CD4-positive, alpha-beta T cell (primary cell): ENCODE measurements at regions not wholly inside any gene's neighbourhood (a gene's known extent, or its start where the extent isn't known, plus 50 kb on each side); places are given as distances from the start of the nearest gene placed in this dataset.

Experiments
- ATAC-seq: fragments of 200-7000 bp; cut with Tn5 transposase; one replicate; pipeline ENCODE4 v1.10.0; 2022; ENCODE audit warnings: mild to moderate bottlenecking; ENCODE audit not compliant: poor library complexity
- CTCF ChIA-PET: fragments of 350-600 bp; sonication (Branson Sonifier 250); formaldehyde crosslinking; loops from one replicate; lab custom pipeline; 2021; ENCODE audit warnings: antibody characterized with exemption, inconsistent platforms; lab: Charles Lee
- POLR2A ChIA-PET: fragments of 350-600 bp; sonication (Branson Sonifier 250); formaldehyde crosslinking; loops from one replicate; lab custom pipeline; 2021; ENCODE audit warnings: antibody characterized with exemption, inconsistent platforms; lab: Charles Lee
- DNase-seq, 14 experiments: peaks; one replicate each; pipeline ENCODE4 v3.0.0-alpha.2; 2013 to 2020; ENCODE audit warnings: mixed read lengths in 2 of 14
- H3K27ac ChIP-seq, 2 donors: one replicate each; pipeline versions ENCODE4 v1.5.1 to v1.7.0; 2013; ENCODE audit warnings: low read length in 2 of 2, low read depth in 1 of 2, mild to moderate bottlenecking in 1 of 2
- H3K27me3 ChIP-seq, 2 experiments: 1 replicate in 1 of 2; 2 replicates in 1 of 2; pipeline versions ENCODE4 v1.6.1 to v1.7.0; 2013; ENCODE audit warnings: low read length in 2 of 2, control low read depth in 1 of 2, mild to moderate bottlenecking in 1 of 2, moderate library complexity in 1 of 2; ENCODE audit not compliant: insufficient read depth in 2 of 2, control insufficient read depth in 1 of 2
- H3K36me3 ChIP-seq: one replicate; pipeline ENCODE4 v1.6.1; 2013; ENCODE audit warnings: low read length, control low read depth; ENCODE audit not compliant: insufficient read depth
- H3K4me1 ChIP-seq: one replicate; pipeline ENCODE4 v1.6.1; 2013; ENCODE audit warnings: low read length, control low read depth; ENCODE audit not compliant: insufficient read depth
- H3K4me3 ChIP-seq: one replicate; pipeline ENCODE4 v1.5.1; 2013; ENCODE audit warnings: mild to moderate bottlenecking, low read length, moderate library complexity
- H3K9me3 ChIP-seq, 2 experiments: 1 replicate in 1 of 2; 2 replicates in 1 of 2; pipeline versions ENCODE4 v1.6.1 to v1.7.0; 2013; ENCODE audit warnings: low read length in 2 of 2, mild to moderate bottlenecking in 2 of 2, control low read depth in 1 of 2, moderate library complexity in 1 of 2; ENCODE audit not compliant: control insufficient read depth in 1 of 2, insufficient read depth in 1 of 2
- H3K27ac Mint-ChIP-seq: one replicate; pipeline ENCODE4 v1.8.0; 2020; ENCODE audit warnings: mixed read lengths
- H3K27me3 Mint-ChIP-seq: one replicate; pipeline ENCODE4 v1.8.0; 2021; ENCODE audit warnings: mixed read lengths
- H3K36me3 Mint-ChIP-seq: one replicate; pipeline ENCODE4 v1.8.0; 2021; ENCODE audit warnings: low read depth, mixed read lengths
- H3K4me1 Mint-ChIP-seq: one replicate; pipeline ENCODE4 v1.8.0; 2021; ENCODE audit warnings: low read depth, mixed read lengths
- H3K4me3 Mint-ChIP-seq: one replicate; pipeline ENCODE4 v1.8.0; 2020; ENCODE audit warnings: mild to moderate bottlenecking, mixed read lengths
- H3K9me3 Mint-ChIP-seq: one replicate; pipeline ENCODE4 v1.8.0; 2020; ENCODE audit warnings: mixed read lengths
- intact Hi-C, 2 experiments: fragments of 100-400 bp; cut with DNase I in 1 of 2; cut with micrococcal nuclease in 1 of 2; formaldehyde crosslinking; loops; one replicate each; pipeline versions ENCODE4 v1.15.1 to v1.9.0; 2023 to 2025; cut with DNase I, micrococcal nuclease
- TF ChIP-seq, protein P1 (sequence below): fragments of 200-600 bp; IDR thresholded peaks from one replicate; pipeline ENCODE4 v1.8.0; 2022; ENCODE audit warnings: antibody characterized with exemption, mild to moderate bottlenecking

DNA sequence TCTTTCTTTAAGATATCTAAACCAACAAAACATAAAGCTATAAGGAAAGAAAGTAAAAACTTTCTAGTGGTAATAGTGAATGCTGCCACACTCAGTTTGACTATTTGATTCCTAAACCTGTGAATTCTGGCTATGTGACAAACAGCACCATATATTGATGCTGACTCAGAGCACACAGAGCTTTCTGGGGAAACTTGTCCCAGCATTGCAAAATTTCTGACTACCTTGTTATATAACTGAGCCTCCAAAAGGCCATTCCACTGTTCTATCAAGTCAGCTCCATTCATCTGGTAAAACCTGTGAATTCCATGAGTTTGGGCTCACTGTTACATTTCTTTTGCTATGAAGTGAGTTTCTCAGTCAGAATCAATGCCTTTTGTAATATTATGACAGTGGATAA, 1229.7 kb downstream of the PCDH18 start:
- TF ChIP-seq, protein P1, sequence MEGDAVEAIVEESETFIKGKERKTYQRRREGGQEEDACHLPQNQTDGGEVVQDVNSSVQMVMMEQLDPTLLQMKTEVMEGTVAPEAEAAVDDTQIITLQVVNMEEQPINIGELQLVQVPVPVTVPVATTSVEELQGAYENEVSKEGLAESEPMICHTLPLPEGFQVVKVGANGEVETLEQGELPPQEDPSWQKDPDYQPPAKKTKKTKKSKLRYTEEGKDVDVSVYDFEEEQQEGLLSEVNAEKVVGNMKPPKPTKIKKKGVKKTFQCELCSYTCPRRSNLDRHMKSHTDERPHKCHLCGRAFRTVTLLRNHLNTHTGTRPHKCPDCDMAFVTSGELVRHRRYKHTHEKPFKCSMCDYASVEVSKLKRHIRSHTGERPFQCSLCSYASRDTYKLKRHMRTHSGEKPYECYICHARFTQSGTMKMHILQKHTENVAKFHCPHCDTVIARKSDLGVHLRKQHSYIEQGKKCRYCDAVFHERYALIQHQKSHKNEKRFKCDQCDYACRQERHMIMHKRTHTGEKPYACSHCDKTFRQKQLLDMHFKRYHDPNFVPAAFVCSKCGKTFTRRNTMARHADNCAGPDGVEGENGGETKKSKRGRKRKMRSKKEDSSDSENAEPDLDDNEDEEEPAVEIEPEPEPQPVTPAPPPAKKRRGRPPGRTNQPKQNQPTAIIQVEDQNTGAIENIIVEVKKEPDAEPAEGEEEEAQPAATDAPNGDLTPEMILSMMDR, result no peak
- Mint-ChIP-seq H3K4me3 (no peak overlapping the region), H3K9me3 (peaks cover 2% of the 10 kb centered on the region), H3K27ac (no peak overlapping the region), H3K4me1 (no peaks in the 10 kb centered on the region), H3K27me3 (no peaks in the 10 kb centered on the region), H3K36me3 (no peaks in the 10 kb centered on the region)
- ATAC-seq, result no peak
- CTCF ChIA-PET, result no interaction called here
- Histone ChIP-seq H3K9me3 (peaks cover 0 to 3% of the 10 kb centered on the region in 2 experiments), H3K4me3 (no peak overlapping the region), H3K36me3 (no peaks in the 10 kb centered on the region), H3K4me1 (no peaks in the 10 kb centered on the region), H3K27me3 (no peaks in the 10 kb centered on the region), H3K27ac (no peak overlapping the region)
- intact Hi-C loops, result no loop called here
- POLR2A ChIA-PET, result no interaction called here
- DNase-seq, result no peak

- Mint-ChIP-seq H3K36me3 (no peaks in the 10 kb centered on the region), H3K4me1 (no peaks in the 10 kb centered on the region), H3K4me3 (no peak overlapping the region), H3K27ac (no peak overlapping the region), H3K27me3 (no peaks in the 10 kb centered on the region), H3K9me3 (peaks cover 2% of the 10 kb centered on the region)
- H3K27ac ChIP-seq, result no peak overlapping the region
- POLR2A ChIA-PET, result no interaction called here
- no peaks in the 10 kb centered on the region for H3K27me3 ChIP-seq
- H3K4me3 ChIP-seq, result no peak overlapping the region
- no peak for ATAC-seq
- TF ChIP-seq, protein P1, result no peak
- DNase-seq, result no peak
- H3K36me3 ChIP-seq, result no peaks in the 10 kb centered on the region
- CTCF ChIA-PET, result no interaction called here
- intact Hi-C loops, result no loop called here
- peaks cover 0 to 3% of the 10 kb centered on the region in 2 experiments for H3K9me3 ChIP-seq
- no peaks in the 10 kb centered on the region for H3K4me1 ChIP-seq
Observed at GRCh38 chr4:136301749-136302495, 1230.4 kb downstream of the PCDH18 start.

DNA sequence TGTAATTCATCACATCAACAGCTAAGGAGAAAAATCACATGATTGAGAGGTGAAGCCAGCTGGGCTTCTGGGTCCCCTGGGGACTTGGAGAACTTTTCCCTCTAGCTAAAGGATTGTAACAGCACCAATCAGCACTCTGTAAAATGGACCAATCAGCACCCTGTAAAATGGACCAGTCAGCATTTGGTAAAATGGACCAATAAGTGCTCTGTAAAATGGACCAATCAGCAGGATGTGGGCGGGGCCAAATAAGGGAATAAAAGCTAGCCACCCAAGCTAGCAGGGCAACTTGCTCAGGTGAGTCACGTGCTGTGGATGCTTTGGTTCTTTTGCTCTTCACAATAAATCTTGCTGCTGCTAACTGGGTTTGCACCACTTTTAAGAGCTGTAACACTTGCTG, 1248.3 kb downstream of the PCDH18 start:
- Mint-ChIP-seq H3K27ac (no peak overlapping the region), H3K4me1 (no peaks in the 10 kb centered on the region), H3K27me3 (no peaks in the 10 kb centered on the region), H3K36me3 (no peaks in the 10 kb centered on the region), H3K9me3 (peaks cover 1% of the 10 kb centered on the region), H3K4me3 (no peak overlapping the region)
- intact Hi-C loops, result no loop called here
- no peak overlapping the region for H3K4me3 ChIP-seq
- TF ChIP-seq, protein P1, result no peak
- ATAC-seq (no peak), DNase-seq (no peak)
- ChIA-PET CTCF (no interaction called here), POLR2A (no interaction called here)
- H3K27me3 ChIP-seq, result no peaks in the 10 kb centered on the region
- no peaks in the 10 kb centered on the region for H3K36me3 ChIP-seq
- H3K4me1 ChIP-seq, result no peaks in the 10 kb centered on the region
- H3K27ac ChIP-seq, result no peak overlapping the region
- no peaks in the 10 kb centered on the region for H3K9me3 ChIP-seq
